Tibial nerve (tissue), 3 donors: ENCODE measurements at regions not wholly inside any gene's neighbourhood (a gene's known extent, or its start where the extent isn't known, plus 50 kb on each side); places are given as distances from the start of the nearest gene placed in this dataset.

ENCODE experiments used
- POLR2A ChIP-seq, 2 donors: fragments of 450-650 bp; IDR thresholded peaks; one replicate each; pipeline ENCODE4 v1.6.1; 2017; ENCODE audit warnings: antibody characterized with exemption in 2 of 2, mild to moderate bottlenecking in 2 of 2, moderate library complexity in 2 of 2
- TF ChIP-seq, protein P1 (sequence below), 5 experiments: fragments of 200-600 bp in 3 of 5; fragments of 450-650 bp in 2 of 5; sonication (generic) in 3 of 5; IDR thresholded peaks; one replicate each; pipeline ENCODE4 v1.5.1; 2016 to 2019; ENCODE audit warnings: antibody characterized with exemption in 5 of 5, mild to moderate bottlenecking in 3 of 5, moderate library complexity in 2 of 5

DNA sequence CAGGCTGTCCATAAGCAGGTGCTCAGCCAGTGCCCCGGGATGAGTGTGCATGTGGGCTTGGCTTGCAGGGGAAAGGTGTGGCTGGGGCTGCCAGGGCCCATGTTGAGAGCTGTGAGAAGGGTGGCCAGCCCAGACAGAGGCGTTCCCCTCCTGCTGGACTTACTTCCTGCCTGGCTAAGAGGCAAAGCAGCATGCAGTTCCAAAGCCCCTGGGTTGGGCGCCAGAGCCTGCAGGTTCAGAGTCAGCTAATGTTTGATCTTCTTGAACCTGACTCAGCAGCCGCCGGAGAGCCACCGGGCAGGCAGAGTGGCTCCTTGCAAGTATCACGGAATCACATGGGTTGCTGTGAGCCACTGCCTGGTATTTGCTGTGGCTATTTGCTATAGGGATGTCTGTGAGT, 168.4 kb upstream of the MAP1B start:
- TF ChIP-seq, protein P1, sequence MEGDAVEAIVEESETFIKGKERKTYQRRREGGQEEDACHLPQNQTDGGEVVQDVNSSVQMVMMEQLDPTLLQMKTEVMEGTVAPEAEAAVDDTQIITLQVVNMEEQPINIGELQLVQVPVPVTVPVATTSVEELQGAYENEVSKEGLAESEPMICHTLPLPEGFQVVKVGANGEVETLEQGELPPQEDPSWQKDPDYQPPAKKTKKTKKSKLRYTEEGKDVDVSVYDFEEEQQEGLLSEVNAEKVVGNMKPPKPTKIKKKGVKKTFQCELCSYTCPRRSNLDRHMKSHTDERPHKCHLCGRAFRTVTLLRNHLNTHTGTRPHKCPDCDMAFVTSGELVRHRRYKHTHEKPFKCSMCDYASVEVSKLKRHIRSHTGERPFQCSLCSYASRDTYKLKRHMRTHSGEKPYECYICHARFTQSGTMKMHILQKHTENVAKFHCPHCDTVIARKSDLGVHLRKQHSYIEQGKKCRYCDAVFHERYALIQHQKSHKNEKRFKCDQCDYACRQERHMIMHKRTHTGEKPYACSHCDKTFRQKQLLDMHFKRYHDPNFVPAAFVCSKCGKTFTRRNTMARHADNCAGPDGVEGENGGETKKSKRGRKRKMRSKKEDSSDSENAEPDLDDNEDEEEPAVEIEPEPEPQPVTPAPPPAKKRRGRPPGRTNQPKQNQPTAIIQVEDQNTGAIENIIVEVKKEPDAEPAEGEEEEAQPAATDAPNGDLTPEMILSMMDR (IDR thresholded peaks at IDR 0.05): no peak
- TF ChIP-seq POLR2A (IDR thresholded peaks at IDR 0.05): no peak
